H1 (cell line): ENCODE measurements at regions not wholly inside any gene's neighbourhood (a gene's known extent, or its start where the extent isn't known, plus 50 kb on each side); places are given as distances from the start of the nearest gene placed in this dataset.

Experiments used
- CEBPB ChIP-seq: IDR thresholded peaks from 2 replicates; pipeline ENCODE4 v1.6.1; 2012; ENCODE audit warnings: low read depth, low read length
- CTCF ChIP-seq, 3 experiments: IDR thresholded peaks; 1 replicate in 2 of 3; 2 replicates in 1 of 3; pipeline versions ENCODE4 v1.5.1 to v1.6.1; 2011; ENCODE audit warnings: low read length in 3 of 3, mild to moderate bottlenecking in 3 of 3, inconsistent platforms in 2 of 3, low read depth in 1 of 3, moderate library complexity in 1 of 3; ENCODE audit not compliant: insufficient read depth in 1 of 3; ENCODE audit errors: control extremely low read depth in 1 of 3
- E2F6 ChIP-seq: IDR thresholded peaks from 2 replicates; pipeline ENCODE4 v1.6.1; 2012; ENCODE audit warnings: inconsistent platforms
- EZH2 ChIP-seq: fragments of 200-600 bp; sonication (generic); IDR thresholded peaks from 2 replicates; pipeline ENCODE4 v1.7.1; 2012; ENCODE audit warnings: low read depth, mild to moderate bottlenecking, moderate library complexity, low read length, inconsistent platforms; ENCODE audit not compliant: severe bottlenecking
- GABPA ChIP-seq: IDR thresholded peaks from 2 replicates; pipeline ENCODE4 v1.6.1; 2011; ENCODE audit warnings: mild to moderate bottlenecking, low read length, moderate library complexity, borderline replicate concordance; ENCODE audit not compliant: insufficient read depth
- HDAC6 ChIP-seq: IDR thresholded peaks from one replicate; pipeline ENCODE4 v1.7.1; 2012; ENCODE audit warnings: low read depth, mild to moderate bottlenecking, inconsistent platforms, low read length, moderate library complexity
- JUN ChIP-seq: IDR thresholded peaks from 2 replicates; pipeline ENCODE4 v1.6.1; 2011; ENCODE audit warnings: low read depth, mild to moderate bottlenecking, improper control_type of control experiment, low read length
- MAX ChIP-seq: IDR thresholded peaks from 2 replicates; pipeline ENCODE4 v1.6.1; 2012; ENCODE audit warnings: inconsistent platforms
- RXRA ChIP-seq: IDR thresholded peaks from 2 replicates; pipeline ENCODE4 v1.6.1; 2011; ENCODE audit warnings: low read depth, mild to moderate bottlenecking, low read length, moderate library complexity; ENCODE audit not compliant: insufficient read depth

- TF ChIP-seq CTCF (IDR thresholded peaks at IDR 0.05; ENCODE audit: control extremely low read depth in 1 of 3, insufficient read depth in 1 of 3, low read depth in 1 of 3, low read length in 3 of 3) (no peak), HDAC6 (no peak), CEBPB (no peak), EZH2 (no peak), MAX (no peak), GABPA (no peak), E2F6 (no peak), RXRA (no peak), JUN (no peak)
Measured at GRCh38 chr3:159186581-159186980, 384.7 kb downstream of the MFSD1 start.
